ENCODE measurements at regions not wholly inside any gene's neighbourhood (a gene's known extent, or its start where the extent isn't known, plus 50 kb on each side); places are given as distances from the start of the nearest gene placed in this dataset.

GRCh38 chr3:82208002-82208710 is 446.7 kb upstream of the GBE1 start:
- TF ChIP-seq EZH2 (IDR thresholded peaks at IDR 0.05; ENCODE audit: borderline replicate concordance, low read depth, low read length) (no peak), NCOR1 (IDR thresholded peaks at IDR 0.05) (no peak), MAX (CRISPR knock-in tag; IDR thresholded peaks at IDR 0.05) (no peak), MBD2 (IDR thresholded peaks at IDR 0.05; ENCODE audit: borderline replicate concordance, low read depth) (no peak), SMAD3 (CRISPR knock-in tag; conservative IDR thresholded peaks at IDR 0.05) (no peak), CHD4 (IDR thresholded peaks at IDR 0.05; ENCODE audit: insufficient read depth, insufficient replicate concordance, low read depth, low read length, poor library complexity, severe bottlenecking) (no peak), SMC3 (conservative IDR thresholded peaks at IDR 0.05; ENCODE audit: insufficient read depth, low read depth, low read length) (no peak), ZNF707 (CRISPR knock-in tag; conservative IDR thresholded peaks at IDR 0.05) (no peak)
